Fibroblast of pulmonary artery (primary cell): ENCODE measurements at regions not wholly inside any gene's neighbourhood (a gene's known extent, or its start where the extent isn't known, plus 50 kb on each side); places are given as distances from the start of the nearest gene placed in this dataset.

ENCODE experiments used
- DNase-seq: peaks from one replicate; pipeline ENCODE4 v3.0.0-alpha.2; 2010; ENCODE audit warnings: low read depth
- H3K4me3 ChIP-seq: replicated peaks from 2 replicates; pipeline ENCODE4 v1.5.1; 2011; ENCODE audit warnings: low read depth, mild to moderate bottlenecking, control low read depth, low read length, moderate library complexity
- CTCF ChIP-seq: IDR thresholded peaks from 2 replicates; pipeline ENCODE4 v1.5.1; 2011; ENCODE audit warnings: mild to moderate bottlenecking, control low read depth, low read length, inconsistent platforms; ENCODE audit errors: missing control alignments

- DNase-seq, result no peak
- no peak for TF ChIP-seq CTCF
- H3K4me3 ChIP-seq, result no peak overlapping the region
These were observed 101.0 kb upstream of the THBS1 start for GRCh38 chr15:39479911-39480310.

- TF ChIP-seq CTCF, result no peak
- no peak for DNase-seq
- H3K4me3 ChIP-seq, result no peak overlapping the region
These were observed 98.4 kb upstream of the THBS1 start for GRCh38 chr15:39482459-39482858.

DNA sequence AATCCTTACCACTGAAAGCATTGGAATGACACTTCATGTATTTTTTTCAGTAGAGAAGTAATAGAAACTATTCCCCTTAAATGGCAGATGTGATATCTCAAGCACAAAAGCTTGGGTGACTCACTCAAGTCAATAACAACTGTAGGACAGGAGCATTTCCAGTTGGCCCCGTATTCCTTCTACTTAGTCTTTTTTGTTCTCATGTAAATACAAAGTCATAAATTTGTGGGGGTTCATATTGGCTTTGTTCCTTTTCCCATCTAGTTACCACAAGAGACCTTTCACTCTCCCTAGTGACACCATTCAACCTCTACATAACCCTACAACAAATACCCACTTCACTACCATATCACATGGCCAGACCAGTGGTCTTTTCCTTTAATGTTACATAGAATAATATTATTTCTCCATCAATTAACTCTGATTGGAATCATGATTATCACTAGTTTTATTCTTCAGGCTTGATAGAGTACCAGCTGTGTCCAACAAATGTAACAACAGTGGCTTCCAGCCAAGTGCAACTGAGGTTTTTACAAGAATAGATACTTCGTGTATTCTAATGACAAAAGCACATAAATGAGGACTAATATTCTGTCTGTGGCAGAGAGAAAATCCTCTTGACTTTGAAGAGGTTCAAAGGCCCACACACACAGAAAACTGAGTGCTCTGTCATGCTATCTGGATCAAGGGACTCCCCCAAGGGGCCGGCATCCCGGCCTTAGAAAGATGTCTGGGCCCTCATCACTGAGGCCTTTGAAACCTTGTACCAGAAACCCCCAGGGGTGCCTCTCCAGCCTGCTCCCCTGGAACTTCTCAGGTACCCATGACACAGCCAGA lies 94.0 kb upstream of the THBS1 start:
- peak; percentile 71 for DNase-seq
- no peak for TF ChIP-seq CTCF
- no peak overlapping the region for H3K4me3 ChIP-seq

- H3K4me3 ChIP-seq, result no peak overlapping the region
- no peak for DNase-seq
- TF ChIP-seq CTCF, result no peak
These were observed 93.5 kb upstream of the THBS1 start for GRCh38 chr15:39487458-39487735.

DNA sequence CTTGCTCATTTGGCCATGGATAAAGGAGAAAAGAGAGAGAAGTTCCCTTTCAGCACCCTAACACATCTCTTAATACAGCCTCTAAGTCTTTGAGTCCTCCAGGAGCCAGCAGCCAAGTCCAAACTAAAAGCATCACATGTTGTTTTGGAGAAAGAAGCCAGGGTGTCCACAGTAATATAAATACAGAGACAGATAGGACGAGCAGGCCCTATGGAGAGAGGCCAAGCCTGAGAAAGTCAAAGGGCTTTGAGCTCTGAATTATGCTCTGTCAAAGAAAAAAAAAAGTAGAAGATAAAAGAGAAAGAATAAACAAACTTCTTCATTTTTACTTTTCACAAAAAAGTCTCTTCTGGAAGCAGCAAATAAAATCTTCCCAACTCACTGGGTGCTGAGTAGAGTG lies 92.4 kb upstream of the THBS1 start:
- H3K4me3 ChIP-seq, result no peak overlapping the region
- no peak for DNase-seq
- no peak for TF ChIP-seq CTCF

- no peak overlapping the region for H3K4me3 ChIP-seq
- no peak for TF ChIP-seq CTCF
- DNase-seq, result no peak
These were observed 91.9 kb upstream of the THBS1 start for GRCh38 chr15:39488961-39489360.
